NCI-H524 (cell line): ENCODE measurements at regions not wholly inside any gene's neighbourhood (a gene's known extent, or its start where the extent isn't known, plus 50 kb on each side); places are given as distances from the start of the nearest gene placed in this dataset.

Experiments
- DNase-seq, 2 experiments: peaks; one replicate each; lab custom pipeline; 2025; lab: John Stamatoyannopoulos, UW

DNA sequence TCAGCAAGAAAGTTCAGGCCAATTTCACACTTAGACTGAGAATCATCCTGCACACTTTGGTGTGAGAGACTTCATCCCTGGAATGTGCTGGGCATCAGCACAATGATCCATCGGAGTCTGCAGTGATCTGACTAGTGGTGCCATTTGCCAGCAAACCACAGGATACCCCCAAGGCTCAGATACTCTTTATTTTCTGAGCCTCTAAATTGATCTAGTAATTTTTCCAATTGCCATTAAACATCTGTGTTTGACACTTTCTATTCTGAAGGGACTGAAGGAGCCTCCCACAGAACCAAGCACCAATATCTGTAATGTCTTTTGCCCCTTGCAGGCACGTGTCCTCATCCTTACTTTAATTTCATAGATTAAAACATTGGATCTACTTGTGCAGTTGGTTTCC is 485.3 kb upstream of the SMIM21 start:
- DNase-seq: no peak

DNA sequence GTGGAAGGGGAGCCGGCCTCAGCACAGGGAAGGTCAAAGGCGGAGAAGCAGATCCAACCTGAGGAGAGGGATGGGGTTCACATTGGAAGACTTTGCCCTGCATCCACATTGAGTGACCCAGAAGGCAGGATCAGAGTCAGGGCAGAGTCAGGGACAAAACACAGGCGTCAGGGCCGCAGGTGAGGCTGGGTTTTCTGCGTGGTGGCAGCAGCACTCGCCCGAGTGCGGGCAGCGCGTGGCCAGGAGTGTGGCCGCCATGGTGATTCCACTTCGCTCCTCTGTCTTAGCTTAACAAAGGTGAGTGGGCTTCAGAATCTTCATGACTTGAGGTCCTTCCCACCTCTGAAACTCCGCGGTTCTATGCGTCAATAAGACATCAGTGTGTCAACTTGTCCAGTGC is 476.9 kb upstream of the SMIM21 start:
- DNase-seq: no peak

DNA sequence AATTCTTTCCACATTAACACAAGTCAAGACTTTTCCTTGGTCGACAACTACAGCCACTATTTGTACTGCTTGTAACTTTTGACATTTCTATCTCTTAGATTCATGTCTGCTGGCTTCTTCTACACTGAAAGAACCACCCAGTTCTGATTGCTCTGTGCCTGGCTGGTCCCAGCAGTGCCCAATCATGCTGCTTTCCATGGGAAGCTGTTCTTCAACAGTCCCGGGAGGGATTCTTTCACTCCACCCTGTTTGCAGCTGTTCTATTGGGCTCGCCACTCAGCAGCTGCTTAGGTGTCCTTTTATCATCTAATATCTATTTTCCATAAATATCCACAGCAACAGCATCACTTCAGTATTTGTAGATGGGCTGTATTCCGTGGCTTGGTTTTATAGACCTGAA is 471.1 kb upstream of the SMIM21 start:
- no peak for DNase-seq

DNA sequence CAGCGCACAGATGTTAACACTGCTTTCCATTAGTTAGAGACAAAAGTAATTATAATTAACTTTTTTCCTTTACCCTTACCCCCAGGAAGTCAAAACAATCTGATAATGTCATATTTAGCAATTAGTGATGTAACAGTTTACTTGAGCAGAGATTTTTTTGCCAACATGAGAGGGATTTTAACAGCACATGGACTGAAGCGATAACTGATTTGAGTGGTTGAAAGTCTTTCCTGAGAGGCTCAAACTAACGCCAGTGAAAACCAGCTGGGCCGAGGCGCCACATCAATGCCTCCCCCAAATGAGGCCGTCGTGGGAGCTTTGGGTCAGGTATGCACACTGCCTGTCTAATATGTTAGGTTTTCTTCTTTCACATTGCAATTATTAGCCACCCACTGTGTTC is 469.9 kb upstream of the SMIM21 start:
- peak; percentile 46 to 51 for DNase-seq

DNA sequence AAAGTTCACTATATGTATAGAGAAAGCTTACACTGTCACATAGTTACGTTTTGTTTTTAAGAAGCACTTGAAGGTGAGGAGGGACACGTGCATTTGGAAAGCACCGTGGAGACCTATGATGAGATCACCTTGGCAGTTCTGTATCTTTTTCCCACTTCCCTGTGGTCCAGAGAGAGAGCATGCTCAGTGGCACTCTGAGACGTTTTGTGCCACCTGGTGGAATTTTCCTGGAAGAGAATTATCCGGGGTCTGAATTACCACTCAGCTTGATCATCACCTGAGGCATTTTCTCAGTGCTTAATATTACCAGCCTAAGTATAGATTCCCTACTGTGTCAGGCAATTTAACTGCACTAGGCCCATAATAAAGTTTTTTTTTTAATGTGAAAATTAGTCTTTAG is 469.4 kb upstream of the SMIM21 start:
- DNase-seq: peak; percentile 65 to 72

DNA sequence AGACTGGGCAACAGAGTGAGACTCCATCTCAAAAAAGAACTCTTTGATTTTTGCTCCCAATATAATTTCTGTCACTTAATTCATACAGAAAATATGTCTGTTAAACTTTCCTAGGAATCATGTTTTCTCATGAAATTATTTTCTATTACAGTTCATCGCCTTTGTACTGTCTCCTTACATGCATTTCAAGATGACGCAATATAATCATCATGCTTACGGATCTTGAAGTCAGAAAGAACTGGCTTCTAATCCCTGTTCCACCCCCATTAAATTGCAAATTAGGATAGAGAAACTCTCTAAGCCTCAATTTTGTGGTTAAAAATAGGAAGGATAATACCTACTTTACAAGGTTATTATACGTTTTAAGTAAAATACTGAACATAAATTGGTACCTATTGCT is 467.6 kb upstream of the SMIM21 start:
- DNase-seq: no peak

DNA sequence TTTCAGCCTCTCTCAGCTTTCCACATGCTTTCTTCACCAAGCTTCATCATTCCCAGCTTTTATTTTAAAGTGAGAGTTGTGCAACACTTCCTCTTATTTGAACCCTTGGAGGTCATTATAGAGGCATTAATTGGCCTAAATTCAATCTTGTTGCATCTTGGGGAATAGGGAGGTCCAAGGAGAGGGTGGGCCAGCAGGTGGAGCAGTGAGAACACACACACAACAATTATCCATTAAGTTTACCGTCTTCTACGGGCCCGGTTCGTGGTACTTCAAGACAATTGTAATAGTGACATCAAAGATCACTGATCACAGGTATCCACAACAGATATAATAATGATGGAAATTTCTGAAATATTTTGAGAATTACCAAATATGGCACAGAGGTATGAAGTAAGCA is 457.2 kb upstream of the SMIM21 start:
- DNase-seq: no peak

DNA sequence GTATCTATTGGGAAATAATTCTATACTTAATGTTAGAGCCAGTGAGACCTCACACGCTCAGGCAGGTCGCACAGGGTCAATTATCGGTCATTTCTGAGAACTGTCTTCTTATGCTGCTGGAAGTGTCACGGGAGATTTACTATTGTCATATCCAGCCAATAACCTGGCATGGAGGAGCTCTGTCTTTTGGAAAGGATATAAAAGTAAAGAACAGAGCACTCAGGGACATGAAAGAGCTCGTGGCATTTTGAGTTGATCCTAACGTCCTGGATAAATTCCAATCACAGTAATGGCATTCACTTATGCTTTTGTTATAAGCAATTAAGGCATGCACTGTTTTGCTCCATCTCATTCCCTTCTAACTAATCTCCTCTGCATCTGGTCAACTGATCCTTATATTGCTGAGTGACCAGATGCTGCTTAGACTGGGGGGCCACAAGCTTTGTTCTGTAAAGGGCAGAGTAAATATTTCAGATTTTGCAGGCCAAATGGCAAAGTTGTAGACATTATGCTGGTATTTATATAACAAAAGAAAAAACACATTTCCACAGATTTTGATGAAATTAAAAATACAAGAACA is 453.5 kb upstream of the SMIM21 start:
- peak; percentile 72 to 84 for DNase-seq

DNA sequence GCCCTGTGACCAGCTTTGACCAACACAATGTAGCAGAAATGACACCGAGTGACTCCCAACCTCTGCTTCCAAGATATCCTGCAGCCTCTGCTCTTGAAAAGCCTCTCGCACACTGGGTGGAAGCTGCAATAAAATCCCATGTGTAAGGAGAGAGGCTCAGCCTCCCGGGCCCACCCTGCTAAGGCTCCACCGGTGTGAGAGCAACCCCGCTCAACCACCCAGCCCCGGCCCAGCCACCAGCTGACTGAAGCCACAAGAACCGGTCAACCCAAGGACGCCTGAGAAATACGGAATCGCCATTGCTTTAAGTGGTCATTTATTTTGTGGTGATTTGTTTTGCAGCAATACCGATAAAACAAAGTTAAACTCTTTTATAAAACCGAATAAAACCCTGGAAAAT is 452.8 kb upstream of the SMIM21 start:
- DNase-seq: no peak

DNA sequence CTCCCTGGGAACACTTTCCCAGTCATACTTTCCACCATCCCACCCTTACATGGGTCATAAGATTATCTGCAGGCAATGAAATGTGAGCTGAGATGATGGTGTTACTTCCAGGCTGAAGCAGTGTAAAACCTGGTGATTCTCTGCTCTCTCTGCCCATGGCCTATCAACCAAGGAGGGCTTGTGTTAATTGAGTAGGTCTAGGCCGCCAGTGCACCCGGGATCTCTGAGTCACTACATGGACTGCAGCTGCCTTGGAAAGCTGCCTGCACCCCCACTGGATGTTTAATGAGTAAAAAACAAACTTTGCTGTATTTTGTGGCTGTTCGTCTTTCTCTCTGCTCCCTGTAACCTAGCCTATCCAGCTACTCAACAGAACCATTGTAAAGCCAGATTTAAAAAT is 451.7 kb upstream of the SMIM21 start:
- no peak for DNase-seq

DNA sequence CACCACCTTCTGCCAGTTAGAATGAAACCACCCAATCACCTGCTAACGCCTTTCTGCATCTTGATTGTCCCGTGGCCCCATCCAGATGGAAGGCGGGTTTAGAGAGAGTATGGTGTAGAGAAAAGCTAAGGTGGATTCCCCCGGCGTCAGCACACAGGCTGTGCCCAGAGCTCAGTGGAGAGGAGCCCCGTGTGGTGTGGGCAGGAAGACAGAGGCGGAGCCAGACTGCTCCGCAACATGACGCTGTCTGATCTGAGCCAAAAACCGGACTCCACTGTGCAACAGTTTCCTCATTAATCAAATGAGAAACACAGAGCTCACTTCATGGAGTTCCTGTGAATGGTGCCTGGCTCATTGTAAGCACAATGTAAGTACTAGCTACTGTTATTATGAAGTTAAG is 448.1 kb upstream of the SMIM21 start:
- no peak for DNase-seq

DNA sequence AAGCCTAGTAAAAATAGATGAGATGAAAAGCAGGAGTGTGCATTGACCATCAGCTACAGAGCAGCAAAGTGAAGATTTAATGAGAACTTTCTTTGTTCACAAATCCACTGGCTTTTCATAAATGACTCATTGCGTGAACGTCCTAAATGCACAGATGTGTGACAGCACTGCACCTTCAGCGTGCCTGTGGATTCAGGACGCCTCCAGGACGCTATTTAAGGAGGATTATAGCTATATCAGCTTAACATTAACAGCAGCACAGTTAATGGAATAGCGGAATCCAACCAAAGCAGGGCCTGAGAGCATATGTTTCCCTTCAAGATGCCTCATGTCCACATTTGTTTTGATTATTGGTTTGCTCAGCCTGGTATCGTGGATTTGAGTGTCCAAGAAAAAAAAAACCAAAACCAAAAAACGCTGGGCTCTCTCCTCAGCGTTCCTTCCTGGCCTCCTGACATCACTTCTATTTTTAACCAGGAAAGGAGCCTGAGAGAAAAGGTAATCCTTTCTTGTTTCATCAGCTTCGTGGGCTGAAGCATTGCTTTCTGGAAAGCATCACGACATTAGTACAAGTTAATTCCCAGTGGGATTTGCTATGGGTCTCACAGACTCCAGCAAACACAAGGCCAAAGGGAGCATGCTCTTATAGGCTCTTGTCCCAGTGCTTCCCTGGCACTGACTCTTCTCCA is 447.0 kb upstream of the SMIM21 start:
- DNase-seq: peak; percentile 76 to 91

DNA sequence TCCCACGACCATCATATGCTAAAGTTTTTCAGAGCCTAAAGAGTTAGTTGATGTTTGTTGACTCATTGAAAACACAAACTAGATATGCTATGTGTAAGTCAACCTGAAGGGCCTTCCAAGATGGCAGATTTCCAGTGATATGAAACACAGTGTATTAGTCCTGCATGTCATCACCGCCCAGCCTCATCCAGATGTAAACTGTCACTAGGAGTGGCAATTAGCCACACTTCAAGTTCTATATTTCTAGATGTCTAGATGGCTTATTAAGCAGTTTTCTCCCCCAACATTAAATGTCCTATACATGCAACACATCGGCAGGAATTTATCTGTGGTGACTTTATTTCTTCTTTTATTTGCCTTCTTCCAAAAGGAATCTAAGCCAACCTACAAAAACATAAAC is 444.1 kb upstream of the SMIM21 start:
- no peak for DNase-seq

DNA sequence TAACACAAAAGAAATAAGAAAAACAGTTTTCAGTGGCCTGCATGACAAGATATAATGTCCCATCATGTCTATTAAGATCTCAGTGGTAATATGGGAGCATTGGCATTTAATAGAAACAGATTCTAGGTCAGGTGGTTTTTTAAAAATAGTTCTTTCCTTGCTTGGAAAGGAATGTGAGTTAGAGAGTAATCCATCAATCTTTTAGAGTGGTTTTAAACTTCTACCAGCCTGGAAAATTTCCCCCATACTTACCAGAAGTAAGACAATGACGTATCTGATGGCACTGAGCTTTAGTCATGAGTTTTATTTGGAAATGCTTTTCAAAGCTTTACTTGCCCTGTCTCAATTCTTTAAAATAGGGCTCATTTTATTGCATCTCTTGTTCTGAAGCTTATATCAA is 441.7 kb upstream of the SMIM21 start:
- no peak for DNase-seq

DNA sequence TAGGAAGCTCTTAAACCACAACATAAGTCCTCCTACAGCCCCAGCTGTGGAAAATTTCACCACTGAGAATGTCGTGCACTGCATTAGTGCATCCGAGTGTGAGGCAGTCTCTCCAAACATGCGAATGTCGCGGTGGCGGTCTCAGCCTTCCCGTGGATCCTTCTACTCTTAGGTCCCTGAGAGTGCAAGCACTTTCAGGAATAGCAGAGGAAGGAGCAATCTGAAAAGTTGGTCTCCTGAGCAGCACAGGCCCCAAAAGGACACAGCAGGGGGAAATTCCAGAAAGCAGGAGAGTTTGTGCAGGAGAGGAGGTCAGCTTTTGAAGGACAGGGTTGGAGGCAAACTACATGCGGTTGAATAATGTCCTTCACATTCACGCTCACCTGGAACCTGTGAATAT is 440.5 kb upstream of the SMIM21 start:
- no peak for DNase-seq

DNA sequence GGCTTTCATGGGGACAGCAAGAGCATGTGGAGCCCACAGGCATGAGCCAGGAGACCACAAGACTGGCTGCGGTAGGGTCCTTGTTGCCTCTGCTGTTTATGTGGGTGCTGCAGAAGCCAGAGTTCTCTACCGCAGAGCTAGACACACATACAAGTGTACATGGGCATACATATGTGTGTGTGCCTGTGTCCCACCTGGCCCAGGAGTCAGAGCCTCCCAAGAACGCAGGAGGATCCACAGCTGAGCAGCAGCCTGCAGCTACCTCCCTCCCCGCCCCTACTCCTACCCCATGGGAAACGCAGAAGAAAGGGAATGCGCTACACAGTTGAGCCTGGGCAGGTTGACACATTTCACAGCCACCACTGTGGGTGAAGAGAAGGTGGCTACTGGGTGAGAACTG is 438.1 kb upstream of the SMIM21 start:
- no peak for DNase-seq

DNA sequence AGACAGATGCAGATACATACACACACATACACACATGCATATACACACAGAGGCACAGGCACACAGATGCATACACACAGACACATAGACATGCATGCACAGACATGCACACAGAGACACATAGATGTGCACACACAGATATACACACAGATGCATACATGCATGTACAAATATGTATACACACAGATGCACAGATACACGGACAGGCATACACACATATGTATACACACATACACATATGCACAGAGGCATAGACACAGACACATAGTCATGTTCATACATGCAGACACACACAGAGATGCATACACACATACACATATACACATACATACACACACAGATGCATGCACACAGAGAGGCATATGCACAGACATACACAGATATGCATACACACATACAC is 437.3 kb upstream of the SMIM21 start:
- DNase-seq: no peak

DNA sequence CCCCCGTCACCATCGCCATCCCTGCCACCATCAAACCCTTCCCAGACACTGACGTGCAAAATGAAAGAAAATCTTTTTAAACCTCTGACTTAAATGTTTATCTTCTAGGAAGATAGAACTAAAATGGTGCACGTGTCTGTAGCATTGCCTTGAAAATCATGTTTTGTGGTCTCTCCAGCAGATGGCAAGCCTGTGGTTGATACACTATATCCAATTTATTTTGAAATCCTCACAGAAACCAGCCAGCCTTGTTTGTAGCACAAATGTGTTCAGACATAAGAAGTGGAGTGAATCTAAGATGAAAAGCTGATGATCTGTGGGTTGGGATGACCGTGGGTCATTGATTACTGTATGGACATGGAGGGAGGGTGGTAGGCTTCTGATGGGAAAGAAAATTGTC is 436.2 kb upstream of the SMIM21 start:
- no peak for DNase-seq

DNA sequence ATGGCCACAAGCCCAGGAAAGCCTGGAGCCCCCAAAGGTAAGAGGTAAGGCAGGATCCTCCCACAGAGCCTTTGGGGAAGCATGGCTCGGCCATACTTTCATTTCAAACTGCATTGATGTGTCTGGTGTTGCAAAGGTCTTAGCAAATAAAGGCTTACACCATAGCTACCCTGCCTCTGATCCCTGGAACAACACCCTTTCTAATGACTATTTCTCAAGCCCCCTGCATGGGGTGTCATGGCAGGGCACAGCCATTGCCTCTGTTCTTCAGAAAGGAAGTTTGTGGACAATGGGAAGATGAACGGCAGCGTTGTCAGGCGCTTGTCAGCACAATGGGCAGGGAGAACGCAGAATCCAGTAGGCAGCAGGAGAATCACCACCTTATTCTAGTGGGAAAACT is 435.0 kb upstream of the SMIM21 start:
- no peak for DNase-seq

DNA sequence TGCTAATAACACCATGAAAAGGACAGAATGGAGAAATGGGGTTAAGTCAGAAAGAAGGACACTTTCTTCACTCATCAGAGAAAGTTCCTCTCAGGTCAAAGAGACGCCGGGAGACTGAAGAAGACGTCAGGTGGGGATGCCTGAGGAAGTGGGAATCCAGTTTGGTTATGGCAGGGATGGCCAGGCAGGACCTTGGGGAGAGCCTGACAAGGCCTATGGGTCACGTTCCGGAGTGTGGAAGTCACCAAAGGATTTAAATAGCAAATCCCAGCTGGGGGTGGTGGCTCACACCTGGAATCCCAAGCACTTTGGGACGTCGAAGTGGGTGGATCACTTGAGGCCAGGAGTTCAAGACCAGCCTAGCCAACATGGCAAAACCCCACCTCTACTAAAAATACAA is 432.7 kb upstream of the SMIM21 start:
- DNase-seq: no peak

DNA sequence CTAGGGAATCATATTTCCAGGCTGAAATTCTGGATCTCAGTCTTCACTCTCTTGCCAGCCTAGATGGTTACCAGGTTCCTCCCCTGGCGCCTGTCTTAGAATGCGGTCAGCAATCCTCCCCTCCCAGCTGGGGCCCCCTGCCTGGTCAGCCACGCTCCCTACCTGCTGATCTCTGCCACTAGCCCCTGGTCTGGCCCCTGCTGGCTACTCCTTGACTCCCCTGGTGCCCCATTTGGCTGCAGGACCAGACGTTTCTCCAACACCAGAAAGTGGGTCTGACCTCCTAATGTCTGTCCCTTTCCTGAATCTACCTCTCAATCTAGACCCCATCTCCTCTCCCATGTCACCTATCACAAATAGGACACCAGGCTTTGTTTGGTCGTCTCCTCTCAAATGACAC is 432.0 kb upstream of the SMIM21 start:
- no peak for DNase-seq

DNA sequence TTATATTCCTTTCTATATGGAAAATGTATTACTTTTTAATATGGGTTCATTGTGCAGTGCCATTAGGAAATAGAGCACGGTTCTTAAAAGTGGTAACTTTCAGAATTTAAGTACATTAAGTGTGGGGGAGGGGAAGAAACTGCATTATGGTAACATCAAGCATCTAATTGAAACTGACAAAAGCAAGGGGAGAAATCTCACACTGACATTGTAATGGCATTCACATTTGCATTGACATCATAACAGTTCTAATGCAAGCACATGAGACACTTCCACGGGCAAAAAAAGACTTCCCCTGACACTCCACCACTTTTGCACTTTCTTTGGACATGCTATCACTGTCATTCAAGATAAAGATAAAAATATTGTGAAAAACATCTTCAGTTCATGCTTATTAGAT is 431.3 kb upstream of the SMIM21 start:
- DNase-seq: no peak

DNA sequence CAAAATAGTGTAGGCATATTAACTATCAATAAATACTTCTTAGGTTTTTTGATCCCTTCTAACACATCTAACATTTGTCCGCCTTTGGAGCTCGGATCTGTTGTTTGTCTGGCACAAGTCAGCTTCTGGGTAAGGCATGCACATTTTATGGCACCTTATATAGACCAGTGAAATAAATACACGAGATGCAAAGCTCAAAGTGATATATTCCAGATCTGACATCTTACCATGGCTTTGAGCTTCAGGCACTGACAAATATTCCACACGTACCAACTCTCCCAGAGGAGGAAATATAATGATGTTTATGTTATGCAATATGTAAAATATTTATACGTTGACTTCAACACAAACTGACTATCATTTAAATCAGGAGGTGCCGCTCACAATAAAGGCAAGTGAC is 430.1 kb upstream of the SMIM21 start:
- DNase-seq: no peak

DNA sequence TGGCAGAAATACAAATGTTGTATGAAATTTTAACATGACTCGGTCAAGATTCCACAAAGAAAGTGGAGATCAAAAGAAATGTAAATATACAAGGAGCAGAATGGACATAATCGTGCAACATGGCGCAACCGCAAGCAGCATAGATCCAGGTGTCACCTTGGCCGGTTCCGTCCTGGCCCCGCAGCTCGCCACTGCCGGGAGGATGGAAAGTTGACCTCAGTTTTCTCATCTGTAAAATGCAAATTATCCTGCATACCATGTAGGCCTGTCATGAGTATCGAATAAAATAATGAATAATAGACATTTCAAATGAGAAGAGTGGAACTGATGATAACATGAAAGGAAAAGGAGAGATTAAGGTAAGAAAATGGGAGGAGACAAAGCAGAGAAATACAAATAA is 427.3 kb upstream of the SMIM21 start:
- DNase-seq: no peak
